ELR (cell line): ENCODE measurements at regions not wholly inside any gene's neighbourhood (a gene's known extent, or its start where the extent isn't known, plus 50 kb on each side); places are given as distances from the start of the nearest gene placed in this dataset.
"Not testable (repeated sequence)": the region's sequence is repeated elsewhere in the genome, so short reads cannot be mapped to it uniquely, and the experiment has no call there.

Experiments
- DNase-seq: peaks from one replicate; pipeline ENCODE4 v3.0.0-alpha.2; 2015; ENCODE audit warnings: low read depth

- no peak for DNase-seq
These were observed 1403.0 kb downstream of the BRD1 start for GRCh38 chr22:48424661-48425060.

DNA sequence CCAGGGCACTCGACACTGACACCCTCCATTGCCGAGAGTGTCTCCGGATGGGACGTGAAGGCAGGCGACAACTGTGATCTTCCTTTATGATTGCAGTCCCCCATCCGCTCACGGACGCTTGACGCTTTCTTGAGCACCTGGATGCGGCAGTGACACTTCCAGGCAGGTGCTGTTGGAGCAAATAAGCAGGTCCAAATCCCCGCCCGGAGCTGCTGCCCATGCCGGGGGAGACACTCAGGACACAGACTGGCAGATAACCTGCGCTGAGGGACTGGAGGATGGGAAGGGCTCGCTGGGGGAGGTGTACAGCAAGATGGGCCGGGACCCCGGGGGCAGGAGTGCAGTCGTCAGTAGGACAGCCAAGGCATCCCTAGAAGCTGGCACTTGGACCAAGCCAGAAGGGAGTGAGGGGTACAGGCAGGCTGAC lies 1403.5 kb downstream of the BRD1 start:
- no peak for DNase-seq

GRCh38 chr22:48423481-48423911 lies 1404.2 kb downstream of the BRD1 start:
- no peak for DNase-seq

DNA sequence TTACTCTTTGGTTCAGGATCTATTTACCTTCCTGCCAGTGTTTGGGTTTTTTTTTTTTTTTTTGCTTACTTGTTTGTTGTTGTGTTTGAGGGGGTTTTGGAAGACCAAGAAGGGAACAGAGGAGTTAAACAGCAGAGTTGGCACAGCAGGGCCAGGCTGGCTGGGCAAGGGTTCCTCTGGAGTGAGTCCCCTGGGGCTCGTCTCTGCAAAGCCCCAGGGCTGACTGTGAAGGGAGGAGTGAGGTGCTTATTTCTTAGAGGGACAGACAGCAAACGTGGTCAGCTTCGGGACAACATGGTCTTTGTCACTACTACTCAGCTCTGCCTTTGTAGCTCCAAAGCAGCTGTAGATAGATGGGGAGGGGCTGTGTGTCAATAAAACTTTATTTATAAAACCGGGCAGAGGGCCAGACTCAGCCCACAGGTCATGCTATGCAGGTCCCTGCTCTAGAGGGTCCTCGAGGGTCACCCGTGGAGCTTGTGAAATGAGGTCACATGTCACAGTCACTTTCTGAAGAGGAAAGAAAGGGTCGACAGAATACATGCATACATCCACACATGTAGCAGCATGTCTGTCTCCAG lies 1404.7 kb downstream of the BRD1 start:
- no peak for DNase-seq

GRCh38 chr22:48418831-48419230 lies 1408.8 kb downstream of the BRD1 start:
- no peak for DNase-seq

DNA sequence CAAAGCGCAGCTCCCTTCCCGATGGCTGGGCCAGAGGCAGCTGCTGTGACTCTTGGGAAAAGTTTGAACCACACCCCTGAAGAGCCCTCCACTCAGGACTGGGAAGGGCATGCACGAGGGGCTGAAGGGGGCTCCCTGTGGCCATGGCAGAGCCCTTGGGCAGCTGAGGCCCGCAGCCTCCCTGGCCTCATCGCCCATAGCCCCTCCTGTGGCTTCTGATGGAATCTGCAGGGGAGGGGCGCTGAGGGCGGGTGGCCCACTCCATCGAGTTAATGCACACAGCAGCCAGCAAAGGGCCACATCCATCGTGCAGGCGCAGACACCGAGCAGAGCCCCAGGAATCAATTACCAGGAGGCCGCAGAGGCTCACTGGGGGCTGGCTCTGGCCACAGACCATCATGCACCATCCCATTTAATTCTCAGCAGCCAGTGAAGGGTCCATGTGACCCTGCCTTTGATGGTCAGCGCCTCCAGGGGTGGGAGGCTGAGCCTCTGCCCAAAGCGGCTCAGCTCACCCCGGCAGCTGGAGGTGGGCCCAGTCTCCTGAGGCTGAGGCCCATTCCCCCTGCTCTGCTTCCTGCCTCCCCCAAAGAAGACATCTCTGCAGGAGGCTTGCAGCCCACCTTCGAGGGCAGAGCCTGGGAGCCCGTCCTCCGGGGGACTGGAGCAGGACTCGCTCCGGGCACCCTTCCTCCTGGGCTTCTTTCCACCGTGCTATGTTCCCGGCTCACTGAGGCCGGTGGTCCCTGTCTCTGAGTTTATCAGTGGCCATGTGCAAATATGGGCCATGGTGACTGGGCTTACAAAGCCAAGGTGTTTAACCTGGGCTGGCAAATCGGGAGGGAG lies 1410.2 kb downstream of the BRD1 start:
- no peak for DNase-seq

GRCh38 chr22:48416396-48417224 lies 1411.1 kb downstream of the BRD1 start:
- no peak for DNase-seq

GRCh38 chr22:48415520-48415919 lies 1412.2 kb downstream of the BRD1 start:
- no peak for DNase-seq

- no peak for DNase-seq
These were observed 1413.0 kb downstream of the BRD1 start for GRCh38 chr22:48414651-48415050.

DNA sequence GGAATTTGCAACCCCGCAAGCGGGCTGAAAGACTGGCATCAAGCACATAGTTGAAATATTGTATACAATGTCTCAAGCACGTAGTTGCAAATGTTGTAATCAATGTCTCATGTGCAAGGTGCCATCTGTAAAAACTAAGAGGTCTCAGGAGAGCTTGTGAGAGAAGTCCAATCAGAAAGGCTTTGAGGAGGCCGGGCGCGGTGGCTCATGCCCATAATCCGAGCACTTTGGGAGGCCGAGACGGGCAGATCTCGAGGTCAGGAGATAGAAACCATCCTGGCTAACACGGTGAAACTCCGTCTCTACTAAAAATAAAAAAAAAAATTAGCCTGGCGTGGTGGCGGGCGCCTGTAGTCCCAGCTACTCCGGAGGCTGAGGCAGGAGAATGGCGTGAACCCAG lies 1414.7 kb downstream of the BRD1 start:
- not testable (repeated sequence) for DNase-seq

- DNase-seq, result no peak
These were observed 1417.1 kb downstream of the BRD1 start for GRCh38 chr22:48410536-48410935.

DNA sequence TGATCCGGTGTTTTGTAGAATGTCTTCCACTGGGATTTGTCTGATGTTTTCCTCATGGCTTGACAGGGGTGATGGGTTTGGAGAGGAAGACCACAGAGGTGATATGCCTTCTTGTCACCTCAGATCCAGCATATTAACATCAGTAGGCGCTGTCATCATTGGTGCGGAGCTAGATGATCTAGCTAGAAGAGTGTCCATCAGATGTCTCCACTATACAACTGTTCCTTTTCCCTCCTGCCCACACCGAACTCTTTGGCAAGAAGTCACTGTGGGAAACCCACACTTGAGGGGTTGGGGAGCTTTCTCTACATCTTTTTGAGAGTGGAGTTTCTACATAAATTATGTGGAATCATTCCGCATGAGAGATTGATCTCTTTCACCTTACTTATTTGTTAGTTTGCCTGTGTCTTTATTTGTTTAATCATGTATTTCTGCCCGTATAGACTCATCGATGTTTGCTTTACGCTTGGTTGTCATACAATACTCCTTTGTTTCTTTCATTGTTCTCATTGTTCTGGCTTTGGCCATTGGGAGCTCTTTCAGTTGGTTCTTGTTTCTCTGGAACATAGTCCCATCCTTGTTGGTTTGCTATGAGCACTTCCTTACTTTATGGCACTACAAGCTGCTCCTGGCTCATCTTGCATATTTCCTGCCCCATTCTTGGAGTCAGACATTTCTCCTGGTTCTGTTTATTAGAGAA lies 1420.3 kb downstream of the BRD1 start:
- DNase-seq, result no peak

- no peak for DNase-seq
These were observed 1421.5 kb downstream of the BRD1 start for GRCh38 chr22:48406161-48406560.

DNA sequence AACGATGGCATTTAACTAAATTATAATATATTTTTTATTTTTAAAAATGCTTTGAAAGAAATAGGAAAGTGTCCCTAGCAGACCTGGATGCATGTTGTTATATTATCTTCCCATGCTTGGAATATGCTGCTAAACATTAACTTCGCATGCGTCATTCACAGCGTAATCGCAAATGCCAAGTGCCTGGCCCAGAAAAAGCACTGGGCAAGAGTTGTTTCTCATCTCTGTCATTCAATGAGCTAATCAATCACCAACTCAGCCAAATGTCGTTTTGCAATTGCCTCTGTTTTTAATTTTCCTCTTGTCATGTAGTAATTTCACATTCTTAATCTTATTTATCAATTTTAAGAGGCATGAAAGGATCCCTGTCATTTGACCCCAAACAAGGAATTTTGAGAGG lies 1421.9 kb downstream of the BRD1 start:
- DNase-seq, result no peak

- DNase-seq, result no peak
These were observed 1422.7 kb downstream of the BRD1 start for GRCh38 chr22:48404801-48405447.

GRCh38 chr22:48403521-48404403 lies 1423.9 kb downstream of the BRD1 start:
- no peak for DNase-seq

GRCh38 chr22:48402591-48403031 lies 1425.1 kb downstream of the BRD1 start:
- DNase-seq, result no peak

DNA sequence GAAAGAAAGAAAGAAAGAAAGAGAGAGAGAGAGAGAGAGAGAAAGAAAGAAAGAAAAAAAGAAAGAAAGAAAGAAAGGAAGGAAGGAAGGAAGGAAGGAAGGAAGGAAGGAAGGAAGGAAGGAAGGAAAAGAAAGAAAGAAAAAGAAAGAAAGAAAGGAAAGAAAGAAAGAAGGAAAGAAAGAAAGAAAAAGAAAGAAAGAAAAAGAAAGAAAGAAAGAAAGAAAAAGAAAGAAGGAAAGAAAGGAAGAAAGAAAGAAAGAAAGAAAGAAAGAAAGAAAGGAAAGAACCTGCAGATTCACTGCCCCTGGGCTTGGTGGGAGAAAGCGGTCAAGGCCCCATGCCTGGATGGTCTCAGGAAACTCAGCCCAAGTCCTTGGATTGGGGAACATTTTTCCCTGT lies 1426.2 kb downstream of the BRD1 start:
- DNase-seq, result not testable (repeated sequence)

DNA sequence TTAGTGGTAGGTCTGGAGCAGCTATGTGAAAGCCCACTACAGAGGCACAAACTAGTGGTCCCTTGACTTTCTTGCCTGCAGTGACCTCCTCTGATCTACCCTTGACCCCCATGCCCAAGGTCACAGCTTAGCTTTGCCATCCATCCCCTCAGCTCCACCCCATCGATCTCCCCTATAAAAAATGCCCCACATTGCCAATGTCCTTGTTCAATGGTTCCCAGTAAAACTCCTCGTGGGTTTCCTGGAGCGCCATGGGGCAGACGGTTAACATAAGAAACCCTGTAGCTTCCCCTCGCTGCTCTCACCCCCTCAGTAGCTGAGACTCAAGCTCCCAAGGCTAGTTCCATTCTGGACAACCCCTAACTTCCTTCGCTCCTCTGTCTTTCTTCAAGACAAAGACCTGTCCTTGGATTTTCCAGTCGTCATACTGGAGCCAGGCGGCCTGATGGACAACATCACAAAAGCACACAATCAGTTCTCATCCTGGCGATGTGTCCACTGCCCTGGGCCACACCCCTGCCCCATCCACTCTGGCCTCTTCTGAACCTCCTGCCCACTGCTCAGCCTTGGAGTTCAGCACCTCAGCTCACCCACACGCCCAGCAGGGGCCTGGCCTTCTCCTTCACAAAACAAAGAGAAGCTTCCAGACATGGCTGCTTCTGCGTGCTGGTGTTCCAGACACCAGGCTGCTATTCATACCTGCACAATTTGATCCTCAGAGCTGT lies 1429.3 kb downstream of the BRD1 start:
- no peak for DNase-seq
